GM10266 (cell line): ENCODE measurements at regions not wholly inside any gene's neighbourhood (a gene's known extent, or its start where the extent isn't known, plus 50 kb on each side); places are given as distances from the start of the nearest gene placed in this dataset.

Experiments used
- DNase-seq: peaks from one replicate; pipeline ENCODE4 v3.0.0; 2012; ENCODE audit errors: extremely low spot score
- TF ChIP-seq, protein P1 (sequence below): IDR thresholded peaks from 2 replicates; pipeline ENCODE4 v1.5.1; 2012; ENCODE audit warnings: mild to moderate bottlenecking, low read depth; ENCODE audit not compliant: control insufficient read depth, insufficient read depth; ENCODE audit errors: missing control alignments

DNA sequence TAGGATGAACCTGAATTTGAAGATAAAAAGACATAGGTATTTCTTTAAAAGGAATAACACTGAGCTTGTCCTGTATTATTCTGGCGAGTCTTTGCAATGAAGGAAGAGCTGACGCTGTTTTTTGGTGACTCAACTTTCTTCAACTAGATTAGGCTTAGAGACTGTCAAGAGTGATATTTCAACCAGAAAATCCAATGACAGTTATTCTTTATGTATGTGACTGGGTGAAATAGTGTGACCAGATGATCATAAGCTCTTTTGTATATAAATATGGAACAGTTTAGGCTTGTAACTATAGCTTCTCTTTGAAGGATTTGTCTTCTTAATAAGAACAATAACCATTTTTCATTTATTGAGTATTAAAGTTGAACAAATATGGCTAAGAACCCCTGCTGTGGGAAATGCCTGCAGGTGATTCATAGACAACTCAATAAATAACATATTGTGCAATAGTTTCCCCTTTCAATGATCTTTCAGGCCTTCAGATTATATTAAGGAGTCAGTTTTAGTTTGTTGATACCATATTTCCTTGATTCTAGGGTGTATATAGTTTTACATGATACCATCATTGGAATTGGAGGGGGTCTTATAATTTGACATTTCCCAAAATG, 265.6 kb upstream of the JAG1 start:
- TF ChIP-seq, protein P1, sequence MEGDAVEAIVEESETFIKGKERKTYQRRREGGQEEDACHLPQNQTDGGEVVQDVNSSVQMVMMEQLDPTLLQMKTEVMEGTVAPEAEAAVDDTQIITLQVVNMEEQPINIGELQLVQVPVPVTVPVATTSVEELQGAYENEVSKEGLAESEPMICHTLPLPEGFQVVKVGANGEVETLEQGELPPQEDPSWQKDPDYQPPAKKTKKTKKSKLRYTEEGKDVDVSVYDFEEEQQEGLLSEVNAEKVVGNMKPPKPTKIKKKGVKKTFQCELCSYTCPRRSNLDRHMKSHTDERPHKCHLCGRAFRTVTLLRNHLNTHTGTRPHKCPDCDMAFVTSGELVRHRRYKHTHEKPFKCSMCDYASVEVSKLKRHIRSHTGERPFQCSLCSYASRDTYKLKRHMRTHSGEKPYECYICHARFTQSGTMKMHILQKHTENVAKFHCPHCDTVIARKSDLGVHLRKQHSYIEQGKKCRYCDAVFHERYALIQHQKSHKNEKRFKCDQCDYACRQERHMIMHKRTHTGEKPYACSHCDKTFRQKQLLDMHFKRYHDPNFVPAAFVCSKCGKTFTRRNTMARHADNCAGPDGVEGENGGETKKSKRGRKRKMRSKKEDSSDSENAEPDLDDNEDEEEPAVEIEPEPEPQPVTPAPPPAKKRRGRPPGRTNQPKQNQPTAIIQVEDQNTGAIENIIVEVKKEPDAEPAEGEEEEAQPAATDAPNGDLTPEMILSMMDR = no peak
- no peak for DNase-seq

DNA sequence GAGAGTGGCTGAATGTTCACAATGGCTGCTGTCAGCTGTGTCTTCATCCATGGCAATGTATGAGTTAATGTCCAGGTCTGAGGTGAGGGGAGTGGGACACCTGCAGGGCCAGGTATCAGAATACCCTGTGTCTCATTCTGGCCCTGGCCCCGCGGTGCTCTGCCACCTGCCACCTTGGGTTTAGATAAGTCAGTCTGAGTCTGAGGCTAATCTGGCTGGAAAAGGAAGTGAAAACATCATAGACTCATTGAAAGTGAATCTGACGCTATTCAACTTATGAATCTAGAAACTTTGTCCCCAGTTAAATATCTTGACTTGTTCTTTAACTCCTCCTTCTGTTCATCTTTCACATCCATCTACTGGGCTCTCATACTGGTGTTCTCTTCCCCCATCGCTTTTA, 267.1 kb upstream of the JAG1 start:
- TF ChIP-seq, protein P1 = no peak
- DNase-seq = peak; percentile 54

DNA sequence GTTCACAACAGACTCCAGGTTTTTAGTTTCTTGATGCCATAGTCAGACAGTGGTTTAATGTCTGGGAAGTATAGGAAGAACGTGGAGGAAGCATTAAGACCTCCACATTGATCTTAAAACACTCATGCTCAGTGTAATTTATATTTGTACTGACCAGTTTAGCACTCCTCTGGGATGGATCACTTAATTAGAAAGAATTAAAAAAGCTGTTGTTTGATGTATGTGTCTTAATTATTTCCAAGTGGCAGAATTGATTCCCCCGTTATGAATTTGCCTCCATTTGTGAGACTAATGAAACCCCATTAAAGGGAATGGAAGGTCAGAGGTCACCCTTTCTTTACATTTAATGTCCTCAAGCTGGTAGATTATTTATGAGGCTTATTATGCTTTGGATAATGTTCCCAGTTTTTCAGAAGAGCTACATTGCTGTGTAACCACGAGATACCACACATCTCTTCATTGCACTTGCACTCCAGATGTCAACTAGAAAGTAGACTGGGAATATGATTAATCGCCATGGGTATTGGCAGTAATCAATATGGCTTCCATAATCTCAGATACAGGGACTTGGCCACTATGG, 270.0 kb upstream of the JAG1 start:
- DNase-seq = no peak
- TF ChIP-seq, protein P1 = no peak

GRCh38 chr20:10946124-10946880, 272.5 kb upstream of the JAG1 start:
- DNase-seq = peak; percentile 12
- TF ChIP-seq, protein P1 = no peak

DNA sequence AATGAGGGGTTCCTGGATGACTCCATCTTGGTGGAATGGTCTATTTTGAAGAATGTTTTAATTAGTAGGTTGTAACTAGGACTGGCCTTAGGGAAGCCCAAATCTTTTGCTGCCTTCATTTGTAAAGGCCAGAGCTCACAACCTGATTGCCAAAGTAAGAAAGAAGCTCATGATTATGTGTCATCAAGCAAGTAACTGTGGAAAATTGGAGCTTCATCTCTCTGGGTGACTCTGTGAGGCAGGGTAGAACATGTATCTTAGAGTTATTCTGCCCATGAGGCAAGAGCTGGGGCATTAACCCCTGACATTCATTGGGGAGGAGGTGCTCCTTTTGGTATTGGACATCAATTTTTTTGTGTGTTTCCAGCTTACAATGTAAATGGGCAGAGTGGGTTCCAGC, 273.9 kb upstream of the JAG1 start:
- DNase-seq = no peak
- TF ChIP-seq, protein P1 = no peak

- DNase-seq = no peak
- TF ChIP-seq, protein P1 = no peak
Observed at GRCh38 chr20:10949930-10950783, 276.4 kb upstream of the JAG1 start.
